ENCODE measurements at regions not wholly inside any gene's neighbourhood (a gene's known extent, or its start where the extent isn't known, plus 50 kb on each side); places are given as distances from the start of the nearest gene placed in this dataset.

DNA sequence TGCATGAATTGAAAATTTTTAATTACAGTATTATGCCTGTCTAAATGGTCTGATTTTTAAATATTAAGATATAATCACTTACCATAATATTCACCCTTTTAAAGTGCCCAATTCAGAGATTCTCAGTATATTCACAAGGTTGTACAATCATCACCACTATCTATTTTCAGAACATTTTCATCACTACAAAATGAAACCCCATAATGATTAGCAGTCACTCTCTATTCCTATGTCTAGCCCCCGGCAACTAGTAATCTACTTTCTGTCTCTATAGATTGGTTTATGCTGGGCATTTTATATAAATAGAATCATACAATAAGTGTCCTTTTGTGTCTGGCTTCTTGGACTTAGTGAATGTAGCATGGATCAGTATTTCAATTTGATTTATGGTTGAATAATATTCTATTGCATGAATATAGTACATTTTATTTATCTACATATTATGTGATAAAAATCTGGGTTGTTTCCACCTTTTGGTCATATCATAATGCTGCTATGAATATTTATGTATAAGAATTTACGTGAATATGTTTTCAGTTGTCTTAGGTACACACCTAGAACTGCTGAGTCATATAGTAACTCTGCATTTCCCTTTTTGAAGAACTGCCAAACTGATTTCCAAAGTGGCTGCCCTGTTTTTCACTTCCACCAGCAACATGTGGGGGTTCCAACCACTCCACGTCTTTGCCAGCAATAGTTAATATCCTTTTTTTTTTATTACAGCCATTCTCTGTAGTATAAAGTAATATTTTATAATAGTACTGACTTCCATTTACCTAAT is 485.7 kb upstream of the ZNF385D start:
- DNase-seq = no peak

DNA sequence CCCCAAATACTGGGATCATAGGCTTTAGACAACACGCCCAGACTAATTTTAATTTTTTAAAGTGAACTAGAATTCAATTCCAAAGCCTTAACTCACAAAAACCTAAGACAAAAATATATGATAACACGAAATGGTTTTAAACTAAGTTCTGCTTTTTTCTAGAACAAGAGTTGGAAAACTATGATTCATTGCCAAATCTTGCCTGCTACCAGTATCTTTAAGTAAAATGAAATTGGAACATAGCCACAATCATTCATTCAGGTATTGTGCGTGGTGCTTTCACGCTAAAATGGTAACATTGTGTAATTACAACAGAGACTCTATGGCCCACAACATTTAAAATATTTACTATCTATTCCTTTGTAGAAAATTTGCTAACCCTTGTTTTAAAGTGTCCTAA is 488.0 kb upstream of the ZNF385D start:
- DNase-seq = no peak

DNA sequence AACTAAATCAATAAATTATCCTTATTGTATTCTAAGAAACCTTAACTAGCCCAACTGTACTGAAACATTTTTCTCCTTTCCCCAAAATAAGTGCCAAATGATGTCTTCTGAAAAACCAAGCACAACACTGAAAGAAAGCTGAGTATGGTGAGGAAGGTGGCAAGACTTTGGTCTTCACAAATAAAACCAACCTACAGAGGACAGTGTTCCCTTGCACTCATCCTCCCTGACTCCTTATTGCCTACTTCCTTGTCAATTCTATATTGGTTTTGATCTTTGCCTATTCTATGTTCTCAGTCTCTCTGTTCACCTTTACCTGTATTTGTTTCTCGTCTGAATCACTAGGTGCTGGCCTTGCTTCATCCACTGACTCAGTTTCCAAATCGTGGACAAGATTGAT is 490.1 kb upstream of the ZNF385D start:
- no peak for DNase-seq

DNA sequence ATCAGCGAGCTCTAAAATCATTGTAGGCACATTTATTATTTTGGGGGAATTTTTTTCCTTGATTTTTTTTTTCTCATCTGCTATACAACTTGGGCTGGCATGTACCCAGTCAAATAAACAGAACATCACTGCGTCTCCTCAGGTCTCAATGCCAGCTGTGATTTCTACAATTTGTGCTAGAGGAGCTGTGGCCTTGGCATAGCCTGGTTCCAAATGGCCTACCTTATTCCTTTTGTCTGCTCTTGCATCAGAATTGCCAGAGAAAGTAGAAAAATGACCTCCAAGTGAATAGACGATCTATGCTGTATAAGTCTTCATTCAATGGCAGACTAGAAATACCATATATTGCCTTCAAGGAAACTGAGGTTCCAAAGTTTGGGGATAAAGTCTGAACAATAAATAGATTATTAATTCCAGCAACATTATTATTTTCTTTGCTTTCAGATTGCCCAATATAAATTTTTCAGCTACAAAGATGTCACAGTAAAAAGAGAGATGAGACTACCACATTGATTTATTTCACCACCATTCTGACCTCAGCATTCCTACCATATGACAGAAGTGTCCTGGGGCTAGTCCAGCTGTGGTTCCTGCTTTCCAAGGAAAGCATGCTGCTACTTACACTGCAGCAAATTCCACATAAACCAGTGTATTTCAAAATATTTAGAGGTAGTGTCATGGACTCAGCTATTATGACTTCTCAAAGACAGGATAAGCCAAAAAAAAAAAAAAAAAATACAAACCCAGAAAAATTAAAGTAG is 493.9 kb upstream of the ZNF385D start:
- DNase-seq = no peak

DNA sequence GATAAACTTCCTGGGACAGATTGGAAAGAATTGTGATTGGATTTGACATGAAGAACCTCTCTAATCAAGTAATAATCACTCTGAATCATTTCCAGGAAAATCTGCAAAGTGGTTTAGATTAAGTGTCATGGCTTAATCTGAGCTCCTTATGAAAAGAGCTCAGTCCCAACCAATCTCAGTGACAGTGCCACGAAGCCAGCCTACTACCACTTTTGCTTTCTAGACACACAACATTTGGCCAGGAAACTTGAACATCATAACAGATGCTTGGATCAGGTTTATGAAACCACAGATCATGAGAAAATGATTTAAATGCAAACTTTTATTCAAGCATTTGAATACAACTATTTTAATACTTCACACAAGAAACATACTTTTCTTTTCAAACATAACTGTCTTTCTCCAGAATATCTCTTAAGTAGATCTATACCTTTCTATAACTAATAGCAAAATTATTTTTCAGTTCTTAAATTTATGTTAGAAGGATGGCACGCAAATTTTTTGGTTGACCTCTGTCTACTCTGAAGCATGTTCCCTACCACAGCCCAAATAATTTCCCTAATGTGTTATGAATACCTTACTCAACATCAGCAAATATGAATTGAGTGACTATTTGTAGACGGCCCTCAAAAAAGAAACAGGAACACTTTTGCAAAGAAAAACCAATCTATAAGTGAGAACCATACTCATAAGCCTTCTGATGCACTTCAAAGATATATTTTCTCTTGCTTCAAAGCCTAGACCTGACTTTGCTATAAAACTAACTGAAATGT is 495.0 kb upstream of the ZNF385D start:
- no peak for DNase-seq

DNA sequence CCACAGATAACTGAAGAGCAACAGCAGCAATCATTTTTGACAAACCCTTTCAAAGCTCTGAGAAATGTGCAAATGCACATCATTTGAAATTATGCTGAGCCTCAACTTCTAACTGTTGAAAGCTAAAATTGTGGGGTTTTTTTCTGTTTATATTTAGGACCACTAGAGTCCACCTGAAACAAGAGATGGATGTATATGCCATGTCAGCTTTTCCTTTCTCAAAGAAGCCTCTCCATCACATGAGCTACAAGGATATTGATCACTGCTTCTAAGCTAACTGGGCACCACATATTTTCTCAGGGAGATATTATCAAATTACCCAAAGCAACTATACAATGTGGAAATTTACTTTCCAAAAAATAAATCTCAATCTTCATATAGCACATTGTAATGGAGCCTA is 498.6 kb upstream of the ZNF385D start:
- DNase-seq = no peak

DNA sequence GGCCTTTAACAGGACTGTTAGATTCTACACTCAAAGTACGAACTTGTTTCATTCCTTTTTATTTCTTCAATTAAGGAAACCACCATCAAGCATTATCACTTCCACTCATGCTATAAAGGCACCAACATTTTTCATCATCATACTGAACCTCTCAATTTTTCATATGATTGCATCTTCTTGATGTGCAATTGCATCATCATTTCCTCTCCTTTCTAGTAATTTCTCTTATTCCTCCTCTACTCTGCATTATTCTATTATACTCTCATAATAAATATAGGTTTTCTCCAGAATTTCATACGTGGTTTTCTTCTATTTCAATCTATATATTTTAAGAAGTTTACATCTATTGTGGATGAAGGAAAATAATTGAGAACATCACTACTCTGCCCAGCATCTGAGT is 506.2 kb upstream of the ZNF385D start:
- no peak for DNase-seq

DNA sequence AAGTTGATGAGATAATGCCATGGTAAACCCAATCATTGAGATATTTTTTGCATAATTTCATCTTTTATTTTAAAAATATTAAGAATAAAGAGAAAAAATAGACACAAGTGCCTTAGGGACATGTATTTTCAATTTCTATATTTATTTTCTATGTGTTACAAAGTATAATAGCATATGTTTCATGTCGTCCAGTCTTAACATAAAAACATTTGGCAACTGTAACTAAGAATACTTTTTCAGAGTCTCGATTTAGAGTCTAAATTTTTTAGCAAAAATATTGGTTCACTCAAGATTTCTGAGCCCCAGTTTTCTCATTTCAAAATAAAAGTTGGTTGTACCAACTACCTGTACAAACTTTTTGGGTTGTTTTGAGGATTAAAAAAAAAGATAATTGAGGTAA is 511.4 kb upstream of the ZNF385D start:
- no peak for DNase-seq

DNA sequence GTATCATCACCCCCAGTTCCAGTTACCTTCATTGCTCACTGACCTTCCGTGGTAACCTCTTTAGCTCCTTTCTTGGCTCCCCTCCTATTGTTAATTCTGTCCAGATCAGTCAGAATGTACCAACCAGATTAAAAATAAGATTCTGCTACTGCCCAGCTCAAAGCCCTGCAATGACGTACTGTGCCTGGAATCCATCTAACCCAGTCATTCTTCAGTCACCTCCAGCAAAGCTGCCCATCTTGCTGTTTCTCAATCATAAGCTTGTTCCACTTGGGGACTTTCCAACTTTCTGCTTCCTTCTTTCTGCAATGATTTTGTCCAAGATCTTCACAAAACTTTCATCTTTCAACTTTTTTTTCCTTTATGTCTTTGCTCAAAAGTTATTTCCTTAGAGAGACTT is 512.0 kb upstream of the ZNF385D start:
- DNase-seq = no peak

DNA sequence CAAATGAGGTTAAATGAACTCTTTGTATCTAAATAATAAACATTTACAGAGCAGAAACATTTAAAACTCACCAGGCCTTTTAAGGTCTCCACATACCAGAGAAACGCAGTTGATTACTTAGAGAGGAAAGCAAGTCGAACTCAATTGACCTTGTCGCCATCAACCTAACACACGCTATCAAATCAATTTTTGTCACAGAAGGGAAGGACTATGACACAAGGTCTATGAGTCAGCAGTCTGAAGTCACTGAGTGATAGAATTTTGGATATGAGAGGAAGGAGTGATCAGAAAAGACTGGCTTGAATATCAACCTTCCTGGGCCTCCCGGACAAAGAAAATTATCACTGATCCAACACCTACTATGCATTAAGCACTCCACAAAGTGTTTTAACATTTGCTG is 514.4 kb upstream of the ZNF385D start:
- DNase-seq = no peak

DNA sequence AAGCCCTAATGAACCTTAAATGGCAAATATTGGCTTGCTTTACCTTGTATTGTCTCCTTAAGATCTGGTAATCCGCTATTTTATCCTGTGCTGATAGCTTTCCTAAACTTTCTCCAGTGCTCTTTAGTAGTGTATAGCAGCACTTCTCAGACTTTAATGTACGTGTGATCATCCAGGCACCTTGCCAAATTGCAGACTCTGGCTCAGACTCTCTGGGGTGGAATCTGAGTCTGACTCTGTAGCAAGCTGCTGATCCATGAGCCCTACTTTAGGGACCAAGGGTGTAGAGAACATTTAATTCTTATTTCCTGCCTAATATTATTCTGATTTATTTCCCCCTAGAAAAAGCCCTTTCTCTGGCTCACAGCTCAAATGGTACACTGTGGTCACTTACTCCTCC is 518.8 kb upstream of the ZNF385D start:
- no peak for DNase-seq

DNA sequence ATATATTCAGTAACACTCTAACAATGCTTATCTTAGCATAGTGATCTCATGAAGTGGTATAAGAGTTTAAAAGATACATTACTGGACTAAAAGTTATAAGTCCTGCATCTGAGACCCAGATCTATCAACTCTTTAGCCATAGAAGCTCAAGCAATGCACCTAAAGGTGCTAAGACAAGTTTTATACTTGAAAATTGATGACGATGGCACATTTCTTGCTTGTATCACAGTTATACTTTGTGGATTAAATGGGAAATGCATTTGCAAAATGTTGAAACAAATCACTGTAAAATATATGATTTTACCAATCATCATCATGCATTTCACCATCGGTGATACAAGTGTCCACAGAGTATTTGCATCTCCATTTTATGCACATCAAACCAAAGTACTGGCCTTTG is 525.3 kb upstream of the ZNF385D start:
- DNase-seq = no peak

DNA sequence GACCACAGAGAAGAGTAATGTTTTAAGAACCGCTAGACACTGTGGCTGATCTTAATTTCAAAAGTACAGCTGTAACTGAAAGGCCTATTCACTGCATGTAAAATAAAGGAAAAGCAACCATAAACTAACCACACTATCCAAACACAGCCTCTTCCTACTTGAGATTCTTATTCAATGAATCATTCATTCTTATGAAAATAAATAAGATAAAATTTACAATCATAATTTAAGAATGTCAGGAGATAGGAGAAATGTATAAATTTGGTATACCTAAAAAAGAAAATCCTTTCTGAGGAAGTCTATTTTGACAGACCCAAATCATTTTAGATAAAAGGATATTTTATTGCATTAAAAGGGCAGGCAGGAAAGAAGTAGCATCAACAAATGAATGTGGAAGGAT is 533.5 kb upstream of the ZNF385D start:
- DNase-seq = no peak

DNA sequence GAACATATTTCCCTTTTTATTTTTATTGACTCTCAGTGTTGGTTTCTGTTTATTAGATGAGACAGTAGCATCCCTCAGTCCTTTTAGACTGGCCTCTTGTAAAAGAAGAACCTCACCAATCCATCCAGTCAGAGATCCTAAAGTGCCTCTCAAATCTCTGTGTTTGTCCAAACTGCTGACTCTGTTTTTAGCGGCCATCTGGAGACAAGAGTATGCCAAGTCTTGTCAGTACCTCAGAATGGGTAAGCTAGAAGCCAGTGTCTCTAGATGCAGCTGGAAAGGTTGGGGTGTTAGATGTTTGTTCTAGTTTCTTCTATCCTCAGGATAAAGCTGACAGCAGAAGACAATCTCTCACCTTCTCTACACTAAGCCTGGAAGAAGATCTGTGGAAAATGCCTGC is 537.7 kb upstream of the ZNF385D start:
- DNase-seq = no peak

DNA sequence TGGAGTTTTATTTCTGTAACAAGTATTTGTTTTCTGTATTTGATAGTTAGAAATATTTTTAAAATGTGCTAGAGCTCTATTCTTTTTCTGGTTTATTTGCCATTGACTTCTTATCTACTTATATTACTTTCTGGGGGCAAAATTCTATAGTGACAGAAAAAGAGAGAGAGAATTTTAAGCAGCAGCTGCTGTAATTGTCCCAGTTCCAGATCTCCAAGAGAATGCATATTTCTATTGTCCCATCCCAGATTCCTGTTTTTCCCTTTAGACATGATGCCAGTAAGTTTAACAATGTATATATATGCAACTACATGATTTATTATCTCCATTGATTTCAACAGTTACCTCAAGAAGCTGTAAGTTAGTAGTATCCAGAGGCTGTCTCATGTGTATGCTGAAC is 541.7 kb upstream of the ZNF385D start:
- no peak for DNase-seq

DNA sequence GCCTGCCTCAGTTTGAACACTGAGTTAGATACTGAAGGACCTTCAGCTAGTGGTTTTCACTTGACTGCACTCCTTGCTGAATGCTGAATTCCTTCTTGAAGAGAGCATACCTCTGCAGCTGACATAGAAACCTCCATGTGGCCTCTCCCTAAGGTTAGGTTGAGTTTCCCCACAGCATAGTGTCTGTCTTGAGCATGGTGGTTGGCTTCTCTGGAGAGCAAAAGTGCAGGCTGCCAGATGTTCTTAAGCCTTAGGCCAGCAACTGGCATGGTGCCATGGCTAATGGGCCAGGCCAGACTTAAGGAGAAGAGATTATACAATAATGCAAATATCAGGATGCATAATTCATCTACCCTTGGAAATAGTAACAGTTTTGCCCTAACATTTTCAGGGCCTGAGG is 545.6 kb upstream of the ZNF385D start:
- no peak for DNase-seq

DNA sequence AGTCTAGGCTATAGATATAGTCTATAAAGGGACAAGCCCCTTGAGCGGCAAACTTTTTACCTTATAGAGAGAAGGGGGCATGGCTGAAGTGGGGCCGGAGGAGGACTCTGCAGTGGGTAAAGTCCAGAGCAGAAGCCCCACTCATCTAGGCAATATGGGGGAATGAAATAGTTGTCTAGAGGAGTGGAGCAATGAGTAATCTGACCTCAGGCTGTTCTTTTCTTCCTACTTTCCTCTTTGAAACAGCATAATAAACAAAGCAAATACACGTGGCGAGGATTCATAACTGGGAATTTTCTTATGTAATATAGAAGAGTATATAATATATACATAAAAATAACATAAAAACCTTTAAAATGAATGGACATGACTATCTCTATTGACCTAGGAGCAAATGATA is 546.4 kb upstream of the ZNF385D start:
- DNase-seq = no peak

DNA sequence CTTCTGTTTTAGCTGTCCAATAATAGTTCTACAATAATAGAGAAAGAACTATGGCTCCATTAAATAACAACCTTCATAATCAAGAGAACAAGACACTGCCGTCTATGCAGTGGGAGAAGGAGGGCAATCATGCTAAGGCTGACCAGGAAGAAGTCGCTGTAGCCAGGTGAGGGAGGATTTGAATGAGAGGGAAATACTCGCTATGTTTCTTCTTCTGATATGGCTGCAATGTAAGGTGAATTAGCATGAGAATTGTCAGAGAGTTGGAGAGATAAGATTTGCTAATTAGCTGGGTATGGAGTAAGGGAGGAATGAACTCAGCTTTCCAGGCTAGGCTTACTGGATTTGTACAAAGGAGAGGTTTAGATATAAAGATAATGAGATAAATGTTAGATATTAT is 555.4 kb upstream of the ZNF385D start:
- DNase-seq = no peak

DNA sequence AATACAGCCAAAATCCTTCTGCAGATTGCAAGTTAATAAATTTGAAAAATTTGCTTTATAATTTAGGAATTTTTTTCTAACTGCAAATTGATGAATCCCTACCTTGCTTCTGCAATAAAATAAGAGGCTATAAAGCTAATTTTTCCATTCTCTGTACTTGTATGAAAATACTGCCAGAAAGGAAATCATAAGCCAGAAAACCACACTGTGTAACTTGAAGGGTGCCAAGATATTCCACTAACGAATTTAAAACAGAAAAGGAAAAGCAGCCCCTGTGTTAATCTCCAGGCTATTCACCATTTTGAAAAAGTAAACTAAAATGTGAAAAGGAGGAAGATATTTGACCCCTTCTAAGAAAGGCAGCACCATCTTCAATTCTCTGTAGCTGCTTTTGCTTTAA is 557.9 kb upstream of the ZNF385D start:
- no peak for DNase-seq

DNA sequence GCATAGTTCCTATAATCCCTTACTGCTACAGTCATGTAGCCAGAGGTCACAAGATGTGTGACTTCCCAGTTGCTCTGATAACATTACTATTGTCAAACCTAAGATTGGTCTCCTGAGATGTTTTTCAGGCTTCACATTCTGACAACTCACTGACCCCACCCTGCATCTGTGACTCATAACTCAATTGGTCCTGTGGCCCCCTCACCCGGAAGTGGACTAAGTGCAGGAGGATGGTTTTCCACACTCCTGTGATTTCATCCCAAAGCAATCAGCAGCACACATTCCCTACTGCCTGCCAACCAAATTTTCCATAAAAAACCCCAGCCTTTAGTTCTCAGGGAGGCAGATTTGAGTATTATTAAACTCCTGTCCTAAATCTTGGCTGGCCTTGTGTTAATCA is 564.9 kb upstream of the ZNF385D start:
- DNase-seq = no peak

DNA sequence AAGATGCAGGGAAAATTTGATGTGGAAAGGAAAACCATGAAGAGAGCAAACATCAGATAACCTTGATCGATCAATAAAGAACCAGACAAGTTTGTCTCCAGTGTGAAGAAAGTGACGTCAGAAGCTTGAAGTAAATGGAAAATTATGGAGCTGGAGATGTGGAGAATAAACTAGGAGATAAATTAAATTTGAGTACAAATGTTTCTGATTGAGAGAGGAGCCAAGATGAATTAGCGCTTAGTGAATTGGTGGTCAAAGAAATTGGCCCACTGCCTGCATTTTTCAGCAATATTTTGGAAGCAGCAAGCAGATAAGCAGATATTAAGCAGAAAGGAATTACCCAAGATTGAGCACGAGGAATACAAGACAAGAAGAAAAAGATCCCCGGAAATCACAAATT is 567.3 kb upstream of the ZNF385D start:
- DNase-seq = no peak

DNA sequence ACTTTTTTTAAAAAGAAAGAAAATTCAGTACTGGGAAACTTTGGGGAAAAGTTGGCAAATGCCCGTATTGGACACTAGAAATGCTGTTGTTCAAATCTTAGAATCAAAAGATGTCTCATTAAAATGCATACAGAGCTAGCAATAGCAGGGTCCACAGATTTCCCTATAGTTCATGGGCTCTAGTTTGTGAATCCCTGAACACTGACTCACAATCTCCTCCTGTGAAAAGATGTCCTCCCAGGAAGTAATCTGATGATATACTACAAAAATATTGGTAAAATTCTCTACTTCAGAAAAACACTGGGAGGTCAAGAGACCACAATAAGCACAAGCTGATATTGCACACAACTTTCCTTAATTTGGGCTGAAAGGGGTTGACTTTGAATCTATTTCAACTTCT is 568.4 kb upstream of the ZNF385D start:
- DNase-seq = no peak

DNA sequence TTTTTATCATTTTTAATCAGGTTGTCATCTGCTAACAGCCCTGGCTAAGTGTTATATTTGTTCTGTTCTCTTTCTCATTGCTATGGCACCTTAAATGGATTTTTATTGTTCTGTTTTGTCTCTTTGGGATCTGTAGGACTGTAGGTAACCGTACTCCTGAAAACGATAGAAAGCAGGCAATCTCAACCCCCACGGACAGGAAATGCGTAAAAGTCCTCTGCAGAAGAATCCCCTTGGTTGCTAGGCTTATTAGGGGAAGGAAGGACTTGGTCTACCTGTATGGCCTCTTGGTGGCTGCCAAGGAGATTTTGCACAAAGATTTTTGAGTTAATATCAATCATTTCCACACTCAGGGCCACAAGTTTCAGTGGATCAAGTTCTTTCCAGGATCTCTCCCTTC is 571.9 kb upstream of the ZNF385D start:
- no peak for DNase-seq

DNA sequence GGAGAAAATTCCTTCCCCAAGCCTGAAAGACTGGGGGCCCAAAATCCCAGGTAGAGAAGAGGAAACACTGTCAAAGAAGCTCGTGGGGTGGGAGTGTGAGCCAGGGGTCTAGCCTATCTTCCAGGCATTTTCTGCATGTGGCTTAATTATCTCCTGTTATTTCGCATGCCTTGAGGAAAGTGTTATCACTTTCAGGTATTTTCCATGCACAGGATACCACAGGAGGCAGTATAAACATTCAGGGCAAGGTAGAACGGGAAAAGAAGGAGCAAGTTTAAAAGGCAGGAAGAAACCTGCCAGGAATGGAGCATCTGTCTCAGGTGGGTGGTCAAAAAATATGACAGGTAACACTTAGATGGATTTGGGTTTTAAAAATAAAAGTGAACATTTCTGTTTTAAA is 575.3 kb upstream of the ZNF385D start:
- no peak for DNase-seq

Data from NCI-H2227 treated with DMSO at 0.1 percent for 48 hours (cell line).